NB4 (cell line): ENCODE measurements at regions not wholly inside any gene's neighbourhood (a gene's known extent, or its start where the extent isn't known, plus 50 kb on each side); places are given as distances from the start of the nearest gene placed in this dataset.

Source experiments
- DNase-seq: peaks from one replicate; pipeline ENCODE4 v3.0.0; 2010; ENCODE audit warnings: low read depth
- H3K4me3 ChIP-seq: one replicate; pipeline ENCODE4 v1.5.1; 2011; ENCODE audit warnings: mild to moderate bottlenecking, low read depth, low read length, moderate library complexity
- MAX ChIP-seq: IDR thresholded peaks from 2 replicates; pipeline ENCODE4 v1.6.1; 2011; ENCODE audit warnings: low read depth, low read length
- MYC ChIP-seq: IDR thresholded peaks from 2 replicates; pipeline ENCODE4 v1.6.1; 2011; ENCODE audit warnings: low read depth, low read length
- POLR2A ChIP-seq: IDR thresholded peaks from 2 replicates; pipeline ENCODE4 v1.6.1; 2011; ENCODE audit warnings: mild to moderate bottlenecking; ENCODE audit not compliant: insufficient read length; ENCODE audit errors: extremely low read depth
- TF ChIP-seq, protein P1 (sequence below): IDR thresholded peaks from one replicate; pipeline ENCODE4 v1.5.1; 2012; ENCODE audit warnings: low read depth, low read length

GRCh38 chr12:124465473-124465872, 101.9 kb downstream of the NCOR2 start:
- TF ChIP-seq POLR2A (no peak), MAX (no peak), MYC (no peak)
- TF ChIP-seq, protein P1, sequence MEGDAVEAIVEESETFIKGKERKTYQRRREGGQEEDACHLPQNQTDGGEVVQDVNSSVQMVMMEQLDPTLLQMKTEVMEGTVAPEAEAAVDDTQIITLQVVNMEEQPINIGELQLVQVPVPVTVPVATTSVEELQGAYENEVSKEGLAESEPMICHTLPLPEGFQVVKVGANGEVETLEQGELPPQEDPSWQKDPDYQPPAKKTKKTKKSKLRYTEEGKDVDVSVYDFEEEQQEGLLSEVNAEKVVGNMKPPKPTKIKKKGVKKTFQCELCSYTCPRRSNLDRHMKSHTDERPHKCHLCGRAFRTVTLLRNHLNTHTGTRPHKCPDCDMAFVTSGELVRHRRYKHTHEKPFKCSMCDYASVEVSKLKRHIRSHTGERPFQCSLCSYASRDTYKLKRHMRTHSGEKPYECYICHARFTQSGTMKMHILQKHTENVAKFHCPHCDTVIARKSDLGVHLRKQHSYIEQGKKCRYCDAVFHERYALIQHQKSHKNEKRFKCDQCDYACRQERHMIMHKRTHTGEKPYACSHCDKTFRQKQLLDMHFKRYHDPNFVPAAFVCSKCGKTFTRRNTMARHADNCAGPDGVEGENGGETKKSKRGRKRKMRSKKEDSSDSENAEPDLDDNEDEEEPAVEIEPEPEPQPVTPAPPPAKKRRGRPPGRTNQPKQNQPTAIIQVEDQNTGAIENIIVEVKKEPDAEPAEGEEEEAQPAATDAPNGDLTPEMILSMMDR, result no peak
- no peak overlapping the region for H3K4me3 ChIP-seq
- no peak for DNase-seq

DNA sequence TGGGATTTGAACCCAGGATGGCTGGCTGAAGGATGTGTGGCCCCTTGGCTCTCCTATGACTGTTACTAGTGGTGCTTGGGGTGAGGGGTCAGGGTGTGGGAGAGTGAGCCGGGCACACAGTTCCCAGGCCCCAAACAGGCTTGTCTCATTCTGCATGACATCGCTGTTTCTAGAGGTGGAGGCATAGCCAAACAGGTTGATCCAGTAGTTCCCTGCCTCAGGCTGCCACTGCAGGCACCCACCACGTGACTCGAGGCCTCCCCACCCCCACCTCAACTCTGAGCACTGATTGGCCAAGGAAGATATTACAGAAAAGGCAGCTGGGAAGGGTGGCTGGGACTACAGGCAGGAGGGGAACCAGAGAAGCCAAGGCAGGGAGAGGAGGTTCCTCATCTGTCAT, 102.6 kb downstream of the NCOR2 start:
- H3K4me3 ChIP-seq, result no peak overlapping the region
- TF ChIP-seq, protein P1, result no peak
- TF ChIP-seq MYC (no peak), POLR2A (no peak), MAX (no peak)
- DNase-seq, result no peak

- H3K4me3 ChIP-seq, result no peak overlapping the region
- TF ChIP-seq MAX, result no peak; the same call in 1 of the 2 replicates
- TF ChIP-seq, protein P1, result no peak
- TF ChIP-seq POLR2A, result no peak
- no peak for TF ChIP-seq MYC
- DNase-seq, result peak; percentile 81
Observed at GRCh38 chr12:124464062-124464461, 103.3 kb downstream of the NCOR2 start.

GRCh38 chr12:124463341-124463921, 104.0 kb downstream of the NCOR2 start:
- TF ChIP-seq MYC (no peak), POLR2A (no peak), MAX (no peak)
- TF ChIP-seq, protein P1, result no peak
- no peak overlapping the region for H3K4me3 ChIP-seq
- DNase-seq, result peak; percentile 45

GRCh38 chr12:124462750-124463149, 104.7 kb downstream of the NCOR2 start:
- no peak for DNase-seq
- H3K4me3 ChIP-seq, result no peak overlapping the region
- TF ChIP-seq, protein P1, result no peak
- no peak for TF ChIP-seq POLR2A
- no peak for TF ChIP-seq MAX
- no peak for TF ChIP-seq MYC
